ENCODE measurements at regions not wholly inside any gene's neighbourhood (a gene's known extent, or its start where the extent isn't known, plus 50 kb on each side); places are given as distances from the start of the nearest gene placed in this dataset.

GRCh38 chr1:234683861-234684632 lies 74.1 kb upstream of the IRF2BP2 start:
- TF ChIP-seq CTCF (tag by site-specific recombination; IDR thresholded peaks at IDR 0.05) = no peak
- no peak for TF ChIP-seq PBX3 (CRISPR knock-in tag; IDR thresholded peaks at IDR 0.05)

All from HEK293 (cell line).